ENCODE measurements at regions not wholly inside any gene's neighbourhood (a gene's known extent, or its start where the extent isn't known, plus 50 kb on each side); places are given as distances from the start of the nearest gene placed in this dataset.

DNA sequence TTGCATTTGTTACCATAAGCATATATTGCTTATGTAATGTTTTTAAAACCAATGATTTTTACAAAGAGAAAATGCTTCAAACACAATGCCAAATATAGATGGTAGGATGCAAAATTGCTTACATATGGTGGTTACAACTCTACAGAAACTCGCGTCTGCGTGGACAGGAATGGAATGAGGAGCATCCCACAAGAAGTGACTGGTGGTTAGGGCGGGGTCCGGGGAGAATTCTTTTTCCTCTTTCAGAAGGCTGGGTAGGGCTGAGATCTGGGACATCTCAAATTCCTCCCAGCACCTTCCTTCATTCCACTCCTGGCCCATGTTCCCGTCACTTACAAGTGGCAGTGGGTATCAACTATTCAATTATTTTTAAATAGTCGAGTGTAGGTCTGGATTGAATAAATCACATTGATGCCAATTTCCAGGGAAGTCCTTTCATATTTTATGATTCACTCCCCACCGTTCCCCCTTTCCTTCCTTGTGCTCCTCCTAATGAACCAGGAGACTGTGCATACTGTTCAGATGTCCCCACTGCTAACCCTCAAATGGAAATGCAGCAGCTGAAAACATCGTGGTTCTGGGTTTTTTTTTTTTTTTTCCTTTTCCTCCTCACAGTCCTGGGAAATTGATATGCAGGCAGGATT, 174.5 kb upstream of the POU3F1 start:
- DNase-seq (ENCODE audit: low read depth): no peak
- TF ChIP-seq, protein P1, sequence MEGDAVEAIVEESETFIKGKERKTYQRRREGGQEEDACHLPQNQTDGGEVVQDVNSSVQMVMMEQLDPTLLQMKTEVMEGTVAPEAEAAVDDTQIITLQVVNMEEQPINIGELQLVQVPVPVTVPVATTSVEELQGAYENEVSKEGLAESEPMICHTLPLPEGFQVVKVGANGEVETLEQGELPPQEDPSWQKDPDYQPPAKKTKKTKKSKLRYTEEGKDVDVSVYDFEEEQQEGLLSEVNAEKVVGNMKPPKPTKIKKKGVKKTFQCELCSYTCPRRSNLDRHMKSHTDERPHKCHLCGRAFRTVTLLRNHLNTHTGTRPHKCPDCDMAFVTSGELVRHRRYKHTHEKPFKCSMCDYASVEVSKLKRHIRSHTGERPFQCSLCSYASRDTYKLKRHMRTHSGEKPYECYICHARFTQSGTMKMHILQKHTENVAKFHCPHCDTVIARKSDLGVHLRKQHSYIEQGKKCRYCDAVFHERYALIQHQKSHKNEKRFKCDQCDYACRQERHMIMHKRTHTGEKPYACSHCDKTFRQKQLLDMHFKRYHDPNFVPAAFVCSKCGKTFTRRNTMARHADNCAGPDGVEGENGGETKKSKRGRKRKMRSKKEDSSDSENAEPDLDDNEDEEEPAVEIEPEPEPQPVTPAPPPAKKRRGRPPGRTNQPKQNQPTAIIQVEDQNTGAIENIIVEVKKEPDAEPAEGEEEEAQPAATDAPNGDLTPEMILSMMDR (conservative IDR thresholded peaks at IDR 0.05; ENCODE audit: low read depth, low read length): no peak
- H3K4me3 ChIP-seq (ENCODE audit: low read depth, low read length): no peak overlapping the region

DNA sequence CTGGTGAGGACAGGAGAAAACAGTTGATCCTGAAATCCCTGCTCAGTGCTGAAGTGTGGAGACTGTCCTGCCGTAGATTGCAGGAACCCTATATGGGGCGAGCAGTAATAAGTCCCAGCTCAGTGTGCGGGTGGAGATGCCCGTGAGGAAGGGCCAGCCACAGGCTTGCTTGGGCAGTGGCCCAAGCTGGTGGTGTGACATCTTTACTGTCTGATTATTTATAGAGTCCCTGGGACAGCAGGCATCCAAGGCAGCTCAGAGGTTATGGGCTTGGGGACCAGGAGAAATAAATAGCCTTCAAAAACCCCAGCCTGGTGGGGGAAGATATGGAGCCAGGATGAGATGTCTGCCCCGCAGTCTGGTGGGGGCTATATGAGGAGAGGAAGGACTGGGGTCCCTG, 170.7 kb upstream of the POU3F1 start:
- H3K4me3 ChIP-seq (ENCODE audit: low read depth, low read length): no peak overlapping the region
- DNase-seq (ENCODE audit: low read depth): no peak
- TF ChIP-seq, protein P1 (conservative IDR thresholded peaks at IDR 0.05; ENCODE audit: low read depth, low read length): no peak

DNA sequence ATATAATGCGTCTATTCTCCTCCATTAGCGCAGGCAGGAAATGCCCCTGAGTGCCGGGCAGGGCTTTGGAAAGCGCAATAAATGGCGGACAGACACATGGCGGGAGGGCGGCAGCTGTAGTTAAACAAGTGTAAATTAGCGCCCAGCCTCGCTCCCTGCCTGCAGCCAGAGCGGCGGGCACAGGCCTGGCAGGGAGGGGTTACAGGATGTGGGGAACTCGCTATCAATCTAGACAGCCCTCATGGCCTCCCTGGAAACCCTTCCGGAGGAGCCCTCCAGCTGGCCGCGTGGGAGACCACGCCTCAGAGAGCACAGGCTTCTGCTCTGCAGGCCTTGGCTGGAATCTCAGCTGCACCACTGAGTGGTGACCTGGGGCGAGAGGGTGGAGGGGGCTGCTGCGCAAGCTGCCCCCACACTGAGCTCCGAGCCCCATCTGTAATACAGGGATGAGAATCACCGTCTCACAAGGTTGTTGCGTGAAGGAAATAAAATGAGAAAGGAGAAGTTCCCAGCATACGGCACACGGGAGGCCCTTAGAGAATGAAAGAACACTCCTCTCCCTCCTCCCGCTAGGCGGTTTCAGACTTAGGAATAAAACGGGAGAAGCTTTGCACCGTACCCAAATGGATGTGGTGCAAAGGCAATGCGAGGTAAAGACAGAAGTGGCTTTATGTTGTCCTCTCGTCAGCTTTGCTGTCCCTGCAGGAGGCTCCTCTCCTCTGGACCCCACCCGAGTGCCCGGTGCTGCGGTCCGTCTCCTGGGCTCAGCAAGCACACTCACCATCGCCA, 167.2 kb upstream of the POU3F1 start:
- TF ChIP-seq, protein P1 (conservative IDR thresholded peaks at IDR 0.05; ENCODE audit: low read depth, low read length): no peak
- DNase-seq (ENCODE audit: low read depth): no peak
- no peak overlapping the region for H3K4me3 ChIP-seq (ENCODE audit: low read depth, low read length)

- TF ChIP-seq, protein P1 (conservative IDR thresholded peaks at IDR 0.05; ENCODE audit: low read depth, low read length): no peak
- DNase-seq (ENCODE audit: low read depth): no peak
- H3K4me3 ChIP-seq (ENCODE audit: low read depth, low read length): no peak overlapping the region
These were observed 164.2 kb upstream of the POU3F1 start for GRCh38 chr1:38210895-38211177.

GRCh38 chr1:38210021-38210894, 163.7 kb upstream of the POU3F1 start:
- no peak for DNase-seq (ENCODE audit: low read depth)
- TF ChIP-seq, protein P1 (conservative IDR thresholded peaks at IDR 0.05; ENCODE audit: low read depth, low read length): no peak
- no peak overlapping the region for H3K4me3 ChIP-seq (ENCODE audit: low read depth, low read length)

- TF ChIP-seq, protein P1 (conservative IDR thresholded peaks at IDR 0.05; ENCODE audit: low read depth, low read length): no peak
- H3K4me3 ChIP-seq (ENCODE audit: low read depth, low read length): no peak overlapping the region
- no peak for DNase-seq (ENCODE audit: low read depth)
These were observed 162.4 kb upstream of the POU3F1 start for GRCh38 chr1:38208716-38209632.
